Activated naive CD4-positive, alpha-beta T cell treated with anti-CD3 and anti-CD28 coated beads, Interleukin-2, amount 50 U/mL, for 72 hours (primary cell): ENCODE measurements at regions not wholly inside any gene's neighbourhood (a gene's known extent, or its start where the extent isn't known, plus 50 kb on each side); places are given as distances from the start of the nearest gene placed in this dataset.
"Not testable (repeated sequence)": the region's sequence is repeated elsewhere in the genome, so short reads cannot be mapped to it uniquely, and the experiment has no call there.

Source experiments
- ATAC-seq, 2 donors: fragments of 150-1000 bp; cut with Tn5 transposase; 2 replicates each; pipeline ENCODE4 v1.10.0; 2021; ENCODE audit warnings: mild to moderate bottlenecking in 2 of 2, moderate library complexity in 2 of 2
- DNase-seq, 2 donors: peaks; one replicate each; pipeline ENCODE4 v3.0.0; 2021 to 2022; ENCODE audit warnings: low spot score in 2 of 2
- H3K27ac Mint-ChIP-seq, 2 donors: one replicate each; pipeline ENCODE4 v1.8.0; 2022; ENCODE audit warnings: mild to moderate bottlenecking in 2 of 2, mixed read lengths in 2 of 2
- H3K36me3 Mint-ChIP-seq, 2 donors: one replicate each; pipeline ENCODE4 v1.8.0; 2022; ENCODE audit warnings: mixed read lengths in 2 of 2
- H3K9me3 Mint-ChIP-seq, 2 donors: one replicate each; pipeline ENCODE4 v1.8.0; 2022; ENCODE audit warnings: mixed read lengths in 2 of 2

GRCh38 chr1:8121261-8122159, 95.4 kb upstream of the ERRFI1 start:
- H3K9me3 Mint-ChIP-seq: peaks cover 0 to 14% of the 10 kb centered on the region in 2 donors
- H3K27ac Mint-ChIP-seq: peak overlapping the region in 1 of 2 donors; percentile 53
- peaks cover 0 to 8% of the 10 kb centered on the region in 2 donors for H3K36me3 Mint-ChIP-seq
- DNase-seq (no peak), ATAC-seq (peak in 1 of 2 donors; percentile 28)

- peak overlapping the region in 1 of 2 donors; percentile 53 for H3K27ac Mint-ChIP-seq
- ATAC-seq (no peak), DNase-seq (no peak)
- H3K9me3 Mint-ChIP-seq: peaks cover 0 to 12% of the 10 kb centered on the region in 2 donors
- H3K36me3 Mint-ChIP-seq: peaks cover 0 to 6% of the 10 kb centered on the region in 2 donors
Observed at GRCh38 chr1:8120693-8121260, 94.7 kb upstream of the ERRFI1 start.

GRCh38 chr1:8118736-8119135, 92.6 kb upstream of the ERRFI1 start:
- ATAC-seq, DNase-seq: not testable (repeated sequence)

GRCh38 chr1:8118031-8118451, 91.9 kb upstream of the ERRFI1 start:
- no peaks in the 10 kb centered on the region for H3K36me3 Mint-ChIP-seq

More at GRCh38 chr1:8118736-8119135, 92.6 kb upstream of the ERRFI1 start:
- not testable (repeated sequence) for H3K36me3 Mint-ChIP-seq, H3K9me3 Mint-ChIP-seq, H3K27ac Mint-ChIP-seq

GRCh38 chr1:8116894-8117264, 90.8 kb upstream of the ERRFI1 start:
- H3K9me3 Mint-ChIP-seq: no peaks in the 10 kb centered on the region

More at GRCh38 chr1:8118031-8118451, 91.9 kb upstream of the ERRFI1 start:
- no peak for DNase-seq
- ATAC-seq: no peak
- Mint-ChIP-seq H3K9me3 (peaks cover 0 to under 1% of the 10 kb centered on the region in 2 donors), H3K27ac (no peak overlapping the region)

GRCh38 chr1:8115769-8116167, 89.7 kb upstream of the ERRFI1 start:
- DNase-seq (no peak), ATAC-seq (no peak)
- H3K9me3 Mint-ChIP-seq: no peaks in the 10 kb centered on the region
- no peaks in the 10 kb centered on the region for H3K36me3 Mint-ChIP-seq
- H3K27ac Mint-ChIP-seq: no peak overlapping the region

More at GRCh38 chr1:8116894-8117264, 90.8 kb upstream of the ERRFI1 start:
- ATAC-seq (no peak), DNase-seq (no peak)
- Mint-ChIP-seq H3K36me3 (no peaks in the 10 kb centered on the region), H3K27ac (no peak overlapping the region)

GRCh38 chr1:8115031-8115768, 89.1 kb upstream of the ERRFI1 start:
- no peaks in the 10 kb centered on the region for H3K36me3 Mint-ChIP-seq
- no peak for DNase-seq
- no peak overlapping the region for H3K27ac Mint-ChIP-seq
- H3K9me3 Mint-ChIP-seq: no peaks in the 10 kb centered on the region
- ATAC-seq: no peak

GRCh38 chr1:8113262-8114220, 87.4 kb upstream of the ERRFI1 start:
- ATAC-seq (no peak), DNase-seq (no peak)
- H3K9me3 Mint-ChIP-seq: no peaks in the 10 kb centered on the region
- H3K27ac Mint-ChIP-seq: no peak overlapping the region
- H3K36me3 Mint-ChIP-seq: no peaks in the 10 kb centered on the region

GRCh38 chr1:8112611-8113261, 86.6 kb upstream of the ERRFI1 start:
- no peaks in the 10 kb centered on the region for H3K36me3 Mint-ChIP-seq
- ATAC-seq: no peak
- DNase-seq: no peak
- no peaks in the 10 kb centered on the region for H3K9me3 Mint-ChIP-seq
- H3K27ac Mint-ChIP-seq: no peak overlapping the region

- ATAC-seq: no peak
Observed at GRCh38 chr1:8111560-8111959, 85.5 kb upstream of the ERRFI1 start.

GRCh38 chr1:8109216-8109615, 83.1 kb upstream of the ERRFI1 start:
- no peaks in the 10 kb centered on the region for H3K9me3 Mint-ChIP-seq
- DNase-seq (no peak), ATAC-seq (no peak)
- H3K36me3 Mint-ChIP-seq: no peaks in the 10 kb centered on the region
- no peak overlapping the region for H3K27ac Mint-ChIP-seq

More at GRCh38 chr1:8111560-8111959, 85.5 kb upstream of the ERRFI1 start:
- DNase-seq: no peak
- H3K36me3 Mint-ChIP-seq: no peaks in the 10 kb centered on the region
- no peaks in the 10 kb centered on the region for H3K9me3 Mint-ChIP-seq
- no peak overlapping the region for H3K27ac Mint-ChIP-seq

GRCh38 chr1:8107897-8108296, 81.8 kb upstream of the ERRFI1 start:
- H3K27ac Mint-ChIP-seq: no peak overlapping the region

GRCh38 chr1:8104278-8105236, 78.4 kb upstream of the ERRFI1 start:
- DNase-seq (no peak), ATAC-seq (no peak)
- Mint-ChIP-seq H3K36me3 (no peaks in the 10 kb centered on the region), H3K27ac (no peak overlapping the region), H3K9me3 (no peaks in the 10 kb centered on the region)

More at GRCh38 chr1:8107897-8108296, 81.8 kb upstream of the ERRFI1 start:
- DNase-seq (no peak), ATAC-seq (no peak)
- no peaks in the 10 kb centered on the region for H3K9me3 Mint-ChIP-seq
- no peaks in the 10 kb centered on the region for H3K36me3 Mint-ChIP-seq

- Mint-ChIP-seq H3K9me3 (peaks cover 0 to 15% of the 10 kb centered on the region in 2 donors), H3K36me3 (peaks cover 0 to 20% of the 10 kb centered on the region in 2 donors), H3K27ac (peak overlapping the region in 1 of 2 donors; percentile 70)
- DNase-seq (no peak), ATAC-seq (no peak)
Observed at GRCh38 chr1:8097908-8098307, 71.8 kb upstream of the ERRFI1 start.
